ENCODE measurements at regions not wholly inside any gene's neighbourhood (a gene's known extent, or its start where the extent isn't known, plus 50 kb on each side); places are given as distances from the start of the nearest gene placed in this dataset.

- TF ChIP-seq EZH2phosphoT487 (IDR thresholded peaks at IDR 0.05; ENCODE audit: borderline replicate concordance, low read length) (no peak), EZH2 (IDR thresholded peaks at IDR 0.05; ENCODE audit: low read length, unreplicated experiment) (no peak), CTCF (conservative IDR thresholded peaks at IDR 0.05; ENCODE audit: low read depth, low read length) (no peak)
Observed at GRCh38 chr20:22515264-22515663, 69.1 kb downstream of the FOXA2 start.

All from PC-3 (cell line).